OCI-LY7 (cell line): ENCODE measurements at regions not wholly inside any gene's neighbourhood (a gene's known extent, or its start where the extent isn't known, plus 50 kb on each side); places are given as distances from the start of the nearest gene placed in this dataset.

Source experiments
- BruUV-seq: library from RNA; stranded (reverse); fragments of 400-500 nt; replicated peaks from 2 replicates; lab custom pipeline; 2021; lab: Mats Ljungman, UMichigan
- CTCF ChIA-PET: fragments of 300-600 bp; sonication (Branson Sonifier 250); formaldehyde crosslinking; loops from one replicate; lab custom pipeline; 2022; ENCODE audit warnings: antibody characterized with exemption; ENCODE audit not compliant: unreplicated experiment; lab: Charles Lee
- POLR2A ChIA-PET: fragments of 300-600 bp; sonication (Branson Sonifier 250); formaldehyde crosslinking; loops from one replicate; lab custom pipeline; 2022; ENCODE audit warnings: antibody characterized with exemption; lab: Charles Lee
- DNase-seq: peaks from one replicate; pipeline ENCODE4 v3.0.0-alpha.2; 2015; ENCODE audit warnings: low spot score
- H2AFZ ChIP-seq: fragments of 200-600 bp; sonication (generic), shearing (Covaris generic); 2 replicates; pipeline ENCODE4 v1.6.1; 2014; ENCODE audit warnings: mild to moderate bottlenecking, antibody characterized with exemption, low read length, moderate library complexity
- H3K27ac ChIP-seq: fragments of 200-600 bp; sonication (generic); 2 replicates; pipeline ENCODE4 v1.5.1; 2014; ENCODE audit warnings: mixed run types, low read depth, mild to moderate bottlenecking, moderate library complexity, low read length, inconsistent platforms; ENCODE audit not compliant: poor library complexity, severe bottlenecking
- H3K36me3 ChIP-seq: fragments of 200-600 bp; sonication (generic); 2 replicates; pipeline ENCODE4 v1.6.1; 2014; ENCODE audit warnings: mild to moderate bottlenecking, antibody characterized with exemption, low read length, moderate library complexity, mixed read lengths; ENCODE audit not compliant: insufficient read depth
- H3K4me1 ChIP-seq: fragments of 200-600 bp; sonication (generic); 2 replicates; pipeline ENCODE4 v1.5.1; 2014; ENCODE audit warnings: mild to moderate bottlenecking, low read length; ENCODE audit not compliant: insufficient read depth, poor library complexity, severe bottlenecking
- H3K4me2 ChIP-seq: fragments of 200-600 bp; sonication (generic); 2 replicates; pipeline ENCODE4 v1.6.1; 2014; ENCODE audit warnings: mild to moderate bottlenecking, low read length
- H3K4me3 ChIP-seq: fragments of 200-600 bp; sonication (generic); 2 replicates; pipeline ENCODE4 v1.5.1; 2014; ENCODE audit warnings: mild to moderate bottlenecking, low read depth, low read length; ENCODE audit not compliant: poor library complexity, severe bottlenecking
- H3K79me2 ChIP-seq: fragments of 200-600 bp; sonication (generic); 2 replicates; pipeline ENCODE4 v1.6.1; 2016; ENCODE audit warnings: low read depth, mild to moderate bottlenecking, low read length, moderate library complexity, mixed read lengths; ENCODE audit not compliant: insufficient read depth
- H3K9me2 ChIP-seq: fragments of 200-600 bp; sonication (generic); 2 replicates; pipeline ENCODE4 v1.6.1; 2016; ENCODE audit warnings: mild to moderate bottlenecking, low read length, mixed read lengths; ENCODE audit not compliant: insufficient read depth
- H3K9me3 ChIP-seq: fragments of 200-600 bp; sonication (generic); 2 replicates; pipeline ENCODE4 v1.6.1; 2014; ENCODE audit warnings: mild to moderate bottlenecking, mixed run types, low read length, mixed read lengths
- H4K20me1 ChIP-seq: fragments of 200-600 bp; sonication (generic); 2 replicates; pipeline ENCODE4 v1.6.1; 2014; ENCODE audit warnings: mild to moderate bottlenecking, antibody characterized with exemption, low read length, moderate library complexity, mixed read lengths; ENCODE audit not compliant: insufficient read depth
- CTCF ChIP-seq: fragments of 200-600 bp; sonication (generic); conservative IDR thresholded peaks from 2 replicates; pipeline ENCODE4 v1.5.1; 2014; ENCODE audit warnings: mild to moderate bottlenecking, antibody characterized with exemption, low read length, moderate library complexity, mixed read lengths
- EZH2phosphoT487 ChIP-seq: fragments of 200-600 bp; sonication (generic); IDR thresholded peaks from 2 replicates; pipeline ENCODE4 v1.6.1; 2018; ENCODE audit warnings: low read depth, borderline replicate concordance, mild to moderate bottlenecking, mixed run types, antibody characterized with exemption, low read length, moderate library complexity, mixed read lengths
- intact Hi-C: fragments of 100-400 bp; cut with micrococcal nuclease; formaldehyde crosslinking; loops from one replicate; pipeline ENCODE4 v1.10.0; 2022; ENCODE audit not compliant: unreplicated experiment

GRCh38 chr14:55957950-55958349 is 160.3 kb upstream of the PELI2 start:
- DNase-seq: no peak
- intact Hi-C loops: no loop called here
- no TSS peak for BruUV-seq
- Histone ChIP-seq H3K4me3 (no peak overlapping the region), H3K4me2 (no peak overlapping the region), H3K9me2 (no peaks in the 10 kb centered on the region), H3K4me1 (no peaks in the 10 kb centered on the region), H2AFZ (no peak overlapping the region), H3K27ac (no peak overlapping the region), H3K79me2 (no peaks in the 10 kb centered on the region), H4K20me1 (no peaks in the 10 kb centered on the region), H3K36me3 (no peaks in the 10 kb centered on the region), H3K9me3 (no peaks in the 10 kb centered on the region)
- ChIA-PET CTCF (interaction anchor here (0.6 kb wide), 1 partner anchor 511 kb away, joined by 3 read pairs; no protein-coding TSS in a partner anchor), POLR2A (no interaction called here)
- TF ChIP-seq CTCF (no peak), EZH2phosphoT487 (no peak)

- Histone ChIP-seq H3K4me2 (no peak overlapping the region), H2AFZ (no peak overlapping the region), H3K4me1 (no peaks in the 10 kb centered on the region), H3K79me2 (no peaks in the 10 kb centered on the region), H3K36me3 (no peaks in the 10 kb centered on the region), H3K27ac (no peak overlapping the region), H3K4me3 (no peak overlapping the region), H3K9me3 (no peaks in the 10 kb centered on the region), H4K20me1 (no peaks in the 10 kb centered on the region), H3K9me2 (no peaks in the 10 kb centered on the region)
- DNase-seq: no peak
- BruUV-seq: no TSS peak
- no peak for TF ChIP-seq EZH2phosphoT487
- no peak for TF ChIP-seq CTCF
- intact Hi-C loops: no loop called here
- CTCF ChIA-PET: no interaction called here
- POLR2A ChIA-PET: no interaction called here
Observed at GRCh38 chr14:55963295-55963694, 154.9 kb upstream of the PELI2 start.

- Histone ChIP-seq H3K4me1 (no peaks in the 10 kb centered on the region), H3K4me3 (no peak overlapping the region), H4K20me1 (no peaks in the 10 kb centered on the region), H3K36me3 (no peaks in the 10 kb centered on the region), H3K4me2 (no peak overlapping the region), H2AFZ (no peak overlapping the region), H3K79me2 (no peaks in the 10 kb centered on the region), H3K27ac (no peak overlapping the region), H3K9me2 (no peaks in the 10 kb centered on the region), H3K9me3 (no peaks in the 10 kb centered on the region)
- no peak for TF ChIP-seq EZH2phosphoT487
- no peak for TF ChIP-seq CTCF
- no TSS peak for BruUV-seq
- intact Hi-C loops: no loop called here
- ChIA-PET CTCF (no interaction called here), POLR2A (no interaction called here)
- no peak for DNase-seq
Observed at GRCh38 chr14:55964091-55964490, 154.1 kb upstream of the PELI2 start.
